GM12865 (cell line): ENCODE measurements at regions not wholly inside any gene's neighbourhood (a gene's known extent, or its start where the extent isn't known, plus 50 kb on each side); places are given as distances from the start of the nearest gene placed in this dataset.

Source experiments
- DNase-seq: peaks from one replicate; pipeline ENCODE4 v3.0.0; 2010; ENCODE audit warnings: low read depth
- H3K4me3 ChIP-seq: 2 replicates; pipeline ENCODE4 v1.5.1; 2011; ENCODE audit warnings: mild to moderate bottlenecking, low read depth, low read length, control low read depth
- TF ChIP-seq, protein P1 (sequence below): IDR thresholded peaks from 2 replicates; pipeline ENCODE4 v1.5.1; 2011; ENCODE audit warnings: low read length, control low read depth, low read depth, inconsistent platforms; ENCODE audit not compliant: insufficient read depth; ENCODE audit errors: missing control alignments

DNA sequence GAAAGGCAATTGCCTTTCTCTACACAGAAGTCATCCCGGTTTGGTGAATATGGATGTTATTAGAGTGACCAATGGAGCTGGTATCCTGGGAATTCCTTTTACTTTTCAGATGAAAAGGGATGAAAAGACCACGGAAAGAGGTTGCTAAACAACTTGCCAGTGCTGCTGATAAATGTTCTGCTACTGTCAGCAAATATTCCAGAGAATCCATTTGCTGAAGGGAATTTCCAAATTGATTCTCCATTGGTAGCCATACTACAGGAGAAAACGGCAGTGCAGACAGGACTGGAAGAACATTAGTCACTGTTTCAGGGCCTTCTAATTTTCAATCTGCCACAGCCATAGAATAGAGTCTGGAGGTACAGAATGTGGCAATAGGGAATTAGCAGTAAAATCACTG, 451.5 kb downstream of the PCDH11X start:
- DNase-seq: no peak
- no peak overlapping the region for H3K4me3 ChIP-seq

GRCh38 chrX:92231391-92231790, 452.2 kb downstream of the PCDH11X start:
- DNase-seq: no peak
- no peak overlapping the region for H3K4me3 ChIP-seq
- TF ChIP-seq, protein P1, sequence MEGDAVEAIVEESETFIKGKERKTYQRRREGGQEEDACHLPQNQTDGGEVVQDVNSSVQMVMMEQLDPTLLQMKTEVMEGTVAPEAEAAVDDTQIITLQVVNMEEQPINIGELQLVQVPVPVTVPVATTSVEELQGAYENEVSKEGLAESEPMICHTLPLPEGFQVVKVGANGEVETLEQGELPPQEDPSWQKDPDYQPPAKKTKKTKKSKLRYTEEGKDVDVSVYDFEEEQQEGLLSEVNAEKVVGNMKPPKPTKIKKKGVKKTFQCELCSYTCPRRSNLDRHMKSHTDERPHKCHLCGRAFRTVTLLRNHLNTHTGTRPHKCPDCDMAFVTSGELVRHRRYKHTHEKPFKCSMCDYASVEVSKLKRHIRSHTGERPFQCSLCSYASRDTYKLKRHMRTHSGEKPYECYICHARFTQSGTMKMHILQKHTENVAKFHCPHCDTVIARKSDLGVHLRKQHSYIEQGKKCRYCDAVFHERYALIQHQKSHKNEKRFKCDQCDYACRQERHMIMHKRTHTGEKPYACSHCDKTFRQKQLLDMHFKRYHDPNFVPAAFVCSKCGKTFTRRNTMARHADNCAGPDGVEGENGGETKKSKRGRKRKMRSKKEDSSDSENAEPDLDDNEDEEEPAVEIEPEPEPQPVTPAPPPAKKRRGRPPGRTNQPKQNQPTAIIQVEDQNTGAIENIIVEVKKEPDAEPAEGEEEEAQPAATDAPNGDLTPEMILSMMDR: no peak

More for the DNA sequence above, 451.5 kb downstream of the PCDH11X start:
- TF ChIP-seq, protein P1: no peak

DNA sequence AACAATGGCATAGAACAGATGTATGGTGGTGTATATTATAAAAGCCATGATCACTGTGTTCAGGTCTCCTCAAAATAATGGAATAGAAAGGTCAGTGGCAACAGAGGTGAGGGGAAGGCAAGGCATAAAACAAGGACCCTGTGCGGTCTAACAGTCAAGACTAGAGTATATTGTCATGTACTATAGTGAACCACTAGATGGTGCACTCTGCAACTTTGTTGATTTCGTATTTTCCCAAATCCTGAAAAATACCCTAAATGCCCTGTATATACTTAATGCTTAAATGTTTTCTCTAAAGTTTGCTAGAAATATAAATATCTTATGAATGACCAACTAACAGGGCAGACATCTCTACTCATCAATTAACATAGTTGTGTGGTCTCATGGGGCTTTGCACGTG, 453.0 kb downstream of the PCDH11X start:
- no peak overlapping the region for H3K4me3 ChIP-seq
- TF ChIP-seq, protein P1: peak; percentile 5
- no peak for DNase-seq

DNA sequence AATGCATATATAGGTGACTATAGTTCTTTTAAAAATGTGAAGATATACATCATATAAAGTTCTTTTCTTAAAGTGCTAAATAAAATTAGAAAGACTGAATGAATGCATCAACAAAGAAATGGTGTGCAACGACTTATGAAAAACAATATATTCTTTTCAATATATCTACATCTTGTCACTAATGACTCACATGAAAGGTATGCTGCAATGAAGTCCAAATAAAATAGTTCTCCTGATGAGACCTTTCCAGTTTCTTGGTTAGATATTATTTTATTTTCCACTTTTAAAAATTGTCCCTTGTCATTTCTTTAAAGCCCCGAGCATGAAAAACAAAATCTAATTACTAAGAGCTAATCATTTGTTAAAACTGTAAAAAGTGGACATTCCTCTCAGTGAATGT, 462.1 kb downstream of the PCDH11X start:
- H3K4me3 ChIP-seq: no peak overlapping the region
- TF ChIP-seq, protein P1: no peak
- no peak for DNase-seq

DNA sequence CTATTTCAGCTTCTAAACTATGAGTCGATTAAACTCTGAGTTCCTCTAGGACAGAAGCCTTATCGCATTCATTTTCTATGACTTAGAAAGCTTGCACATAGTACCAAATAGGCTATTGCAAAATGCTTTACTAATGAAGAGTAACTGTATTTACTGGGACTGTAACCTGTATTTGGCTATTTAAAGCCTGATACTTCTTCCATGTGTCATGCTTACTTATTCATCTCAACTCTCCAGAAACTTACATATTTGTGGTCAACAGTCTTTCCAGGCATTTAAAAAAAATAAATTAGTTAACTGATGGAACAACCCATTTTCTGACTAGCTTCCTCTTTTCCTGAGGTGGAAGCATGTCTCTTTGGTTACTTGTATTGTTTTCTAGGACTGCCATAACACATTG, 467.9 kb downstream of the PCDH11X start:
- no peak for DNase-seq
- no peak overlapping the region for H3K4me3 ChIP-seq
- TF ChIP-seq, protein P1: no peak

DNA sequence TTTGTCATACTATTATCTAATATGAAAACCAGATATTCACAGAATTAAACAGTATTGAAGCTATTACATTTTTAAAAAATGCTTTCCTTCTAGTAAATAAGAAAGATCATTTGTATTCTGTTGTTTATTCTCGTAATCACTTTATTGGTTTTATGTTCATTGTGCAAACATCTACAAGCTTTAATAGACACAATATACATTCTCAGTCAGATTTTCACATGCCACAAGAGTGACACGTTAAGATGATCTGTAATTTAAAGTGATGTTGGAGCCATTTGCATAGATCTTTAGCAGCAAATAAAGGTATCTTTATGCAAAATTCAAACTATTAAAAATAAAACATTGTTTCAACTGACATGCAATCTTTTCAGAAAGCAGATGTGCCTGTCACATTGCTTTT, 469.9 kb downstream of the PCDH11X start:
- DNase-seq: no peak
- no peak overlapping the region for H3K4me3 ChIP-seq
- TF ChIP-seq, protein P1: no peak

GRCh38 chrX:92260102-92260501, 480.9 kb downstream of the PCDH11X start:
- H3K4me3 ChIP-seq: no peak overlapping the region
- TF ChIP-seq, protein P1: no peak
- no peak for DNase-seq
